Right renal pelvis (tissue), 4 donors: ENCODE measurements at regions not wholly inside any gene's neighbourhood (a gene's known extent, or its start where the extent isn't known, plus 50 kb on each side); places are given as distances from the start of the nearest gene placed in this dataset.
"Not testable (repeated sequence)": the region's sequence is repeated elsewhere in the genome, so short reads cannot be mapped to it uniquely, and the experiment has no call there.

Experiments used
- DNase-seq, 4 donors: peaks; one replicate each; pipeline ENCODE4 v3.0.0-alpha.2; 2013; ENCODE audit warnings: low read depth in 4 of 4, low spot score in 3 of 4, missing footprints in 1 of 4

DNA sequence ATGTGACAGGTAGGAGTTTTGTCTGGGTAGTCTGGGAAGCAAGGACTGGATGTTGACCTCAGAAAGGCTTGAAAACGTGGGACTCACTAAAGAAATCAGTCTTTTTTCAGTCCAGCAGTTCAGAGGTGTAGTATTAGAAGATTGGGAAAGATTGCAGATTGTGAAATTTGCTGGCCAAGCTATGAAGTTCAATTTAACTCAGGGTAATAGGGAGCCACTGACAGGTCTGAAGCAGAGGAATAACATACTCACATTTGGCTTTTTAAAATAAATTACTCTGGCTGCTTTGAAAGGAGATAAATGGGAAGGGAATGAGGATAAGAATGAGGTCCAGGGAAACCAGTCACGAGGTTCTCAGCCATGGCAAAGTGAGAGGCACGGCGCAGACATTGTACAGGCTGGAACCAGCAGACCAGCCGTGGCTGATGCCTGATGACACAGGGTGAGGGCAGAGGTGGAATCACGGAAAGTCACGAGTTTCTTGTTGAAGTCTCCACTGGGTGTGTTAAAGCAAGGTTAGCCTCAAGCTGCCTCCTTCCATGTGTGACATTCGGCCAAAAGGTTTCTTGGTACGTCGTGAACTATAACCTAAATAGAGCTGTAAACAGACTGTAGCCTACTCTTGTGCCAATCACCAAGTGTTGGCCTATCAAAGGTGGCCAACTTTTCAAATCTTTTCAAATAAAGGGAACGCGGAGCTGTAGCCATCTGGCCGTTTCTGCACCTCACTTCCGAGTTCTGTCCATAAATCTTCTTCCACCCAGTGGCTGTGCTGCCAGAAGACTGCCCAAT is 377.6 kb downstream of the IRS2 start:
- DNase-seq, result no peak

DNA sequence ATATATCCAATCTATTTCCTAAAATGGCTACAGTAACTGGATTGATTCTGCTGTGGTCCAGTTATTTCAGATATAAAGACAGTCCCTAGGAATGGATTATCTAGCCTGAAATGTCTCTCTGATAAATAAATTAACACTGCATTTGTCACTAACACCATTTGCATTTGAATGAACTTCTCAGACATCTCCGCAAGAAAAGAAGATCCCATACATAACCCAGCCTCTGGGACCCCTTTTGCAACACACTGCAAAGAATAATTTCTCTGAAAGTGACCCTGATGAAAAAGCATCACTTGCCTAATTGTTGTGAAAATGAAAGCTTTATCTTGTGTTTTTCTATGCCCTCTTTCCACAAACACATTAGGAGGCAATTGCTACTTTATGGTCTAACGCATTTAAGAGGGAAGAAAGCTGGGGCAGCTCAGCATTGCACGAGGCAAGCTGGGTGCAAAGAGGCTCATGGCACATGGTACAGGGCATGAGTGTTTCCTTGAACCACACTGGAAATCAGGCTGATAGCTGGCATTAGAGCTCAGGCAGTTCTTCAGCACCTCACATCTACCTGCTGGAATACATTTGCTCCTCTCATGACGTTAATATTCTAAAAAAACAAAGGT is 379.9 kb downstream of the IRS2 start:
- DNase-seq, result no peak

DNA sequence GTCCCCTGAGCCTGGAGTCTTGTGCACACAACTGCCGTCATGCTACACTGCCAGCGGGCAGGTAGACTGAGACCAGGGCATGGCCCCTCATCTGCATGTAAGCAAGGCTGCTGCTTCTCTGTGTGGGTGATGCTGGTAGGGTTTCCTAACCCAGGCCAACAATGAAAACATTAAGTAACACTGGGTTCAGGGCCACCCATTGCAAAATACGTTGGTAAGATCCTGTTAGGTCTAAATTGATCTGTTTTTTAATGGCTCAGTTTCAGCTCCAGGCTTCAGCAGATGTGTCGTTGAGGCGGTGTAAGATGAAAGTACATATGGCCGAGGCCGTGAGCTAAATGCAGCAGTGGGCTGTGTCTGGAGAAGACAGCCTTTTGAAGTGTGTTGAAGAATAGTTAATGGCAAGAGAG is 383.4 kb downstream of the IRS2 start:
- DNase-seq, result no peak

DNA sequence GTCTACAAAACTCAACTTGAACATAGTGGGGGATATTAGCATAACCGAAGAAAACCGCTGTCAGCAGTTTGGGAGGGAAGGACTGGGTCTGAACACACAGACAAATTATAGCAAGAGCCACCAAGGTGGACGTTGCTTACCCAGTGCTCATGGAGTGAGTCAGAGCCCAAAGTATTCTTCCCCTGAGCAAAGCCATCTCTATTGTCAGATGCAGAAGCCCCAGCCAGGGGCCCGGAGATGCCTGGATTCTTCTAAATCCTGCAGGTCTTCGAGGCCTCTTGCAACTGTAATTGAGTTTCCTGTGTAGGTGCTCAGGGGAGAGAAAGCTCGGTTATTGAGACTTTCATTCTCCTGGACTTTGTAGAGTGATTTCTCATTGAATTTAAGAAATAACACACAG is 384.5 kb downstream of the IRS2 start:
- DNase-seq, result no peak

DNA sequence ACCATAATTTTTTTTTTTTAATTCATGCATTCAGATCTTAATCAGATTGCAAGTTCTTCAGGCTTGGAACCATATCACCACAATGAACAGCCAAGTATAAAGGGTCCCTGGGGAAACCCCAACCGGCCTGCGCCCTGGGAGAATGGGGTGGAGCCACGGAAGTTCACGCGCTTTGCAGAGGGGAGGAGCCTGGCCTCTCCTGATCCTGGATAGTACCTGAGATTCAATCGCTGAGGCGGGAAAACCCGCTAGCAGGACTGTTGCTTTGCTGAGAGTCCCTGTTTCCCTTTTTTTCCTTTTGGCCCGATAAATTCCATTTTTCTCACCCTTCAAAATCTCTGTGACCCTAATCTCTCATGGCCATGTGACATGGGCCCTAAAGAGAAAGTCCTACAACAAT is 385.1 kb downstream of the IRS2 start:
- DNase-seq, result no peak

DNA sequence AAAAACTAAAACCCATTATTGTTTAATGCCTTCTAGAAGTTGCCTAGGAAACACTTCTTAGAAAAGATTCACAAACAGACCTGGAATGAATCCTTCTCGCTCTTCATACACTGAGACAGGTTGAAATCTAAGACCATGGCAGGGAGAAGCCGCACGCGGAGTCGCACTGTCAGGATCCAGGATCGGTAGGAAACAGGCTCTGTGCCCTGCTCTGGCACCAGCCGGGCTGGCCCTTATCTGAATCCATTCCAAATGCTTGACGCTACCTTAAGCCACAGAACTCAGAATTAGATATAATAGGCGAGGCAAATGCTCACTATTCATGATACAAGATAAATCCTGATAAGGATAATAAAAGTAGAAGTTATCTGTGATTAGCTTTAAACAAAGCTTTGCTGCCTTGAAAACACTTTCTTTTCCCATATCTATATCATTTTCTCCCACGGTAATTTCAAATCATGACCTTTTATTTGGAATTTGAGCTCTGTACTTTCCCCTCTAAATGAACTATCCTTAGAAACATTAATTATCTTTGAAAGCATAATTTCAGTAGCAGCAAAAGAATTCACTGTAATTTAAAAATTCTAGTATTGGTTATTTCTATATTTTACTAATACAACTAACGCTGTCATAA is 385.6 kb downstream of the IRS2 start:
- DNase-seq, result no peak

DNA sequence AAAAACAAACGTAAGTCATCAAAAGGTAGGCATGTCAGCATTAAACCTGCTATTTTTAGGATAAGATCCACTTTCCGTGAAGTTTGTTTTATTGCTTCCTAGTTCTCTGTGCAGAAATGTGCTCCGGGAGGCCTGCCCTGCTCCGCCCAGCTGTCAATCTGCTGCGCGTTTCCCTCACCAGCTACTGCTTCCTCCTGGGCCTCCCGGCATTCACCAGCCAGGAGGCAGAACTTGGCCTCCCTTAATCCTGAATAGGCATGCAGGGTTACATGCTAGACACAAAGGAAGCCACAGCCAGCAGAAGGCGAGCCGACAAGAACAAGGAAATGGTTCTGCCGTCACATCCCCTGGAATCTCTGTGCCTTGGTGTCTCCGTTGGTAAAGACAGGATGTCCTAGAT is 386.2 kb downstream of the IRS2 start:
- DNase-seq, result no peak

DNA sequence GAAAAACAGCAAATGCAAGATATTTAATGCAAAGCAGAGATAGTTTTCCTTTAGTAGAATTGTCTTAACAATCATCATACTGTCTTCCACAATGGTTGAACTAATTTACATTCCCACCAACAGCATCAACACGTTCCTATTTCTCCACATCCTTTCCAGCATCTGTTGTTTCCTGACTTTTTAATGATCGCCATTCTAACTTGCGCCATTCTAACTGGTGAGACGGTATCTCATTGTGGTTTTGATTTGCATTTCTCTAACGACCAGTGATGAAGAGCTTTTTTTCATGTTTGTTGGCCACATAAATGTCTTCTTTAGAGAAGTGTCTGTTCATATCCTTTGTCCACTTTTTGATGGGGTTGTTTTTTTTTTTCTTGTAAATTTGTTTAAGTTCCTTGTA is 388.3 kb downstream of the IRS2 start:
- DNase-seq, result not testable (repeated sequence)

DNA sequence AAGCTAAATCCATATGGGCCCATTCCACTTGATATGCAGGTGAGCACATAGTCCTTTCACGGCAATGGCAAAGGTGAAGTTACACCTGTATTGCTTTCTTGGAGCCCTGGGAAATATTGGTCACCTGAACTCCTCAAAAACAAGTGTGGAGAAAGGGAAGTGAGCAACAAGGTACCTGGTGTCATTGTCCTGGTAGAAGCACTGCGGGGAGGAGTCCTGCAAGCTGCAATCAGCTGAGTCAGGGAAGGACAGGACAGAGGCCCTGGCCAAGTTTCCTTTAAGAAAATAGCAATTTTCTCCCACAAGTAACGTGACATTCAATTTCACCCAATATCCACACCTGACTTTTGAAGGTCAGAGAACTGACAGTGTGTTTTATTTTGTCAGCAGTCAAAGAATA is 389.1 kb downstream of the IRS2 start:
- no peak for DNase-seq

DNA sequence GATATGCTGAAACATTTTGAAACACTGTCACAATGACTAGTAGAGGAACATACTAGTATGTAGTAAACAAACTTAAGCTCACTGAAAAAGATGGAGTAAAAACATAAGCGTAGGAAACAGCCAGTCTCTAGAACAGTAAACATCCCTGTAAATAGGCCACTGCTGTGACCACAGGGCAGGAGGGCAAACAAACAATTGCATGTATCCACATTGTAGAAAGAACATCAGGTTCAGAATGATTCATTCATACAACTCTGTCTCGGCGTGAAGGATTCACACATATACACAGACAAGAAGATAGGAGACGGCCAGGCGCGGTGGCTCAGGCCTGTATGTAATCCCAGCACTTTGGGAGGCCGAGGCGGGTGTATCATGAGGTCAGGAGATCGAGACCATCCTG is 390.1 kb downstream of the IRS2 start:
- no peak for DNase-seq

DNA sequence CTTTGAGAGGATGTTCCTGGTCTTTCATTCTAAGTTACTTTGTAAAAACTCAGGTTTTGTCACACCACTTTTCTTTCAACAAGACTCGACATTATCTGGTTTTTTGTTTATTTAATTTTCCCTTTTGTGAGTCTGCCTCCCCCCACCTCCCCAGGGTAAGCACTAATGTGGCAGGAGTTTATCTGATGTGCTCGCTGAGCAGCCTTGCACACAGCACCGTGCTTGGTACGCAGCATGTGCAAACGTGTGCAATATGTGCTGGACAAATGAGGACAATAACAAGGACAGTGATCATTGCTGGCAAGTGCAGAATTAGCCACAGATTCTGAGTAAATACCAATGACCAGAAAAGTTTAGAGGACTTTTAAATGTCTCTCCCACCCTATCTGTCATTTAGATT is 391.4 kb downstream of the IRS2 start:
- no peak for DNase-seq

DNA sequence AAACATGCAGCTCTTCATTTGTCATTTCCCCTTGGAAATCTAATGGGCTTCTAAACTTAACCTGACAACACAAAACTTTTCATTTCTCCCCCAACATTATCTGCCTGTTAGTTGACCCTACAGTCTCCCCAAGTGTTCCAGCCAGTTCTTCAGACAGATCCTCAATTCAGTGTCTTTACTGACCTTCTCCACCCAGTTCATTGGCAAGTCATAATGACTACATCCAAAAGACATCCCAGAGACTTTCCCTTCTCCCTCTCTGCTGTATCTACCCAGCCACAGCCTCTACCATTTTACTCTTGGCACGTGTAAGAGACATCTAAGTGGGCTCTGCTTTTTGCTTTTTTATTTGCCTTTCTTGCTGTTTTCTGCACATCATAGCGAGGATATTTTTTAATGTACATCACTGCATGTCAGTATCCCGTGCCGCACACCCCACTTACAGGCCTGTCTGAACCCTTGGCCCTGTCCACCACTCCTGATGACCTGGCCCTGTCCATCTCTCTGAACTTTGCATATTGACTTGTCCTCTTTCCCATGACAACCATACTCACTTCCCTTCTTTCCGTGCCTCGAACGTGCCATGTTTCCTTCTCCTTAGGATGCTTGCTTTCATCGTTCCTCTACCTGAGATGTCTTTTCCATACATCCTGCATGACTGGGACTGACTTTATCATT is 391.9 kb downstream of the IRS2 start:
- no peak for DNase-seq

DNA sequence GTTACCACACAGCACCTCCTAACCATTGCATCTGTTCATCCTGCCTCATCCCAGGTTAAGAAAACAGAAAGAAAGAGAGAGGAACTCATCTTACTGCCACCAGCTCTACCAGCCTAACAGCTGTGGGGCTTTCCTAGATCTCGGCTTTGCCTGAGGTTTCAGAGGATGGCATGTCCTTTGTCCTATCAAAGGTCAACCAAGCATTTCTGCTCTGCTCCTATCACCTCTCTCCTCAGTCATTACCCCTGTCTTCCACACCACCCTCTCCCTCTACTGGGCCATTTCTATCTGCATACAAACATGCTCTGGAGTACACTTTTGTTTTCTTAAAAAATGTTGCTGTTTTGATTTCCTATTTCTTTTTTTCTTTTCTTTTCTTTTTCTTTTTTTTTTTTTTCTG is 393.3 kb downstream of the IRS2 start:
- no peak for DNase-seq

DNA sequence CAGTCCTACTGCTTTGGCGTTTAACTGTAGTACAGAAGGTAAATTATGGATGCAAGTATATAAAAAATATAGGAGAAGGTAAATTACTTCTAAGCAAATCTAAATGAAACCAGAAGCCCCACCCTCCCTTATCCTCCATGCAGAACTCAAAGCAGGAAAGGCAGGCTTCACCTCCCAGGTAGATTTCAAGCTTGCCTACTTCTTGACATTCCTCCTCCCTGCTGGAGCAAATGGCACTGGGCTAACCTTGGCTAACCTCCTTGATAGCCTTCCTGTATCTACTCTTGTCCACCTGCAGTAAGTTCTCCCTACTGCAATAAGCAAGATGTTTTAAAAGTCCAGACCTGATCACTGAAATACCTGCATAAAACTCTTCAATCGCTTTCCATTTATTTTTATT is 396.0 kb downstream of the IRS2 start:
- DNase-seq, result no peak

DNA sequence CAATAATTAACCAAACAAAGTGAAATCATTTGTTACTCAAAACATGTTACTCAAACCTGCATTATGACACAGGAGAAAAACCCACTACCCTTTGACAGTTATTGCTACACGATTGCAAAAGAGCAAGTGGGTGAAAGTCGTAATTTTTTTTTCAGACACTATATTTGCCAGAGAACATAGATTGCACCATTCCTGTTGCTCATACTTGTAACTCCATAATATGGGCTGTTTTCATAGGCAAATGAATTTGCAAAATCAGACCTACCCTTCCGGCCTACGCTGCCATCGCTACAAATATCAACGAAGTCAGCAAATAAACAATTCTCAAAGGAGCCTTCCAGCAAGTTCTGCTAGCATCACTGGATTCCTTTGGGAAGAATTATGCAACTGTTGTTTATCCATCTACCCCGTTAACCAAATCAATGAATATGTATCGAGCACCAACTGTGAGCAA is 396.5 kb downstream of the IRS2 start:
- no peak for DNase-seq

DNA sequence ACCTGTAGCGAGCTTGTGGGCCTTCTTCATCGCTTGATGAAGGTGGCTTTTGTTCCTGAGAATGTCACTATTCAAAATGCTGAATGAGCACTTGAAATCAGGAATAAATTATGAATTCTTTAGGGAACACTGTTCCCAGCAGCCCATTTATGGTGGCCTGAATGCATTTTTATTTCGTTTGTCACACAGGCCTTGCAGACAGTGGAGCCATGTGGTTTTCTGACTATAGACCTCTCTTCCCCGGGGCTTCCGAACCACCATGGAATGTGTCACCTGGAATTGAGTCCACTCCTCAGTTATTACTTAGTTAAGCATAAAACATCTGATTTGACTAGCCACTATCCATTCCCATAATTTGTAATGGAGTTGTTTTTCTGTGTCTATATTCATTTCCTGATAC is 396.9 kb downstream of the IRS2 start:
- DNase-seq, result no peak

DNA sequence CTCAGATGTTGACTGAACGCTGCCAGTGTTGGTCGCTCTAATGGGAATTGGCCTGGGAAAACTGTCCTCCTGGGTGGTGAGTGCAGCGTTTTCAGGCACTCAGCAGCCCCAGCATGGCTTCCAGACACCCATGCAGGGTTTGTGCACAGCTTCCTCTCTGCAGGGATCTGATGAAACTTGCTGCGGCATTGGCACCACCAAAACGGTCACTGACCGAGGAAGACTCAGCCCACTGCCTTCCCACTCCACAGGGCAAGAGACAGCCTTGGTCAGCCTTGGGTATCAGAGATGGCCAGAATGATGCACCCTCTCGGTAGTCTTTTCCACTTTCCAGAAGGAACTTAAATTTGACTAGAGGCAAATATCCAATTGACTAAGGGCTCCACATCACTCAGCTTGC is 398.9 kb downstream of the IRS2 start:
- no peak for DNase-seq

DNA sequence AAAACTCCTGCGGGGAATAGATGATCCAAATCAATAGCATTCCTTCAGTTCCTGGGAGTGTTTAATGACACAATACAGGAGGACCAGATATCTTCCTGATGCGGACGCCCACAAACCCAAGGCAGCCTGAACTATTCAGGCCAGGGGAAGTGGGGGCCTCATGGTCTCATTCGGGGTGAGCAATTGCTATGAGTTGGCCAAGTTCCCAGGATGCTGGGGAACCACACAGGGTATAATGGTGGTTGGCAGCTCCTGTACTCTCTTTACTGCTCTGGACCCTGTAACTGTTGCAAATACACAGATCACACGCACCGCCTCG is 401.2 kb downstream of the IRS2 start:
- no peak for DNase-seq

DNA sequence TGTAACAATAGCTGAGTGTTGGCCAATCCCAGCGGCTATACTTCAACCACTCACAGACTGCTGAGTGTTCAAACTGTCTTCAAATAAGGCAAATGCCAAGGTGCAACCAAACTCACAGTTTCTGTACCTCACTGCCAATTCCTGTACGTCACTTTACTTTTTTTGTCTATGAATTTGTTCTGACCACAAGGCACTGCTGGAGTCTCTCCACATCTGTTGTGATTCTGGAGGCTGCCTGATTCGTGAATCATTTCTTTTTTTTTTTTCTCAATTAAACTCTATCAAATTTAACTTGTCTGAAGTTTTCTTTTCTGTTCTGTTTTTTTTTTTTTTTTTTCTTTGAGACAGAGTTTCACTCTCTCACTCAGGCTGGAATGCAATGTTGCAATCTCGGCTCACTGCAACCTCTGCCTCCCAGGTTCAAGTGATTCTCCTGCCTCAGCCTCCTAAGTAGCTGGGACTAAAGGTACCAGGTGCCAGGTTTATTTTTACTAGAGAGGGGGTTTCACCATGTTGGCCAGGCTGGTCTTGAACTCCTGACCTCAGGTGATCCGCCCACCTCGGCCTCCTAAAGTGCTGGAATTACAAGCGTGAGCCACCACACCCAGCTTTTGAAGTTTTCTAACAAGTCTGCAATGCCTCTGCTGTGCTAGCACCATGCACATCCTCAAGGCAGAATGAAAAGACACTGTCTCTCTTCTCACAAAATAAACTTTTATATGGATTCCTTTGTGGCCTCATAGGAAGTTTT is 401.7 kb downstream of the IRS2 start:
- no peak for DNase-seq

DNA sequence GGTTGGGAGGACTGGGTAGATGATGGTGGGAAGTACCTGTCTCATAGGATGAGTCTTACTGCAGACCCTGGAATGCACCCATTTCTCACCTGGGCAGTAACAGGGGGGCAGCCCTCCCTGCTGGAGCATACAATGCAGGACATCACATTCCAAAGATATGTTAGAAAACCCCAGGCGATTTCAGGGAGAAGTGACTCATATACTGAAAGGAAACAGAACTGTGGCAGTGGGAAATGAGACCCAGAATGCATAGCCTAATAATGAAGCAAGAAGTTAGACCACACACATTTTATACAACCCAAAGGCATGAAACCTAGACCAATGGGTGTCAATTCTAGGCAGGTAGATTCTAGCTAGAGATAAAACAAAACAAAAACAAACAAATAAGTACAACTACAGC is 402.7 kb downstream of the IRS2 start:
- no peak for DNase-seq
